Activated CD4-positive, alpha-beta T cell treated with anti-CD3 and anti-CD28 coated beads, Interleukin-2, amount 50 U/mL, for 48 hours (primary cell): ENCODE measurements at regions not wholly inside any gene's neighbourhood (a gene's known extent, or its start where the extent isn't known, plus 50 kb on each side); places are given as distances from the start of the nearest gene placed in this dataset.
"Not testable (repeated sequence)": the region's sequence is repeated elsewhere in the genome, so short reads cannot be mapped to it uniquely, and the experiment has no call there.

Experiments used
- DNase-seq, 2 experiments: peaks; one replicate each; pipeline ENCODE4 v3.0.0-alpha.2; 2020

DNA sequence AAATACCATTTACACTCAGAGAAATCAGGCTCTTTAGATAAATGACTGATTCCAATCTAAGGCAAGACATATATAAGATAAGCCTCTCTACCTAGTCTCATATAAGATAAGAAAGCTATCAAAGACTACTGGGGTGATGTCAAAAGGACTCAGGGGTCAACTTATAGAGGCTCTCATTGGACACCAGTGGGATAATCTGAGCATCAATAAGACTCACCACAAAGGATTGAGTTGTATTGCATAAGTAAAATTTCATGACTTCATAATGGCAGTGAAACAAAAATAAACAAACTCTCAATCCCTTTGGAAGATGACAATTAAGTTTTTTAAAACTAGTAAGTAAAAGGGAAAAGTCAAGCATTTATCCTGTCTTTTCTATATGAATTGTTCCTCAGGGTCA is 317.8 kb downstream of the SHQ1 start:
- DNase-seq, result no peak

DNA sequence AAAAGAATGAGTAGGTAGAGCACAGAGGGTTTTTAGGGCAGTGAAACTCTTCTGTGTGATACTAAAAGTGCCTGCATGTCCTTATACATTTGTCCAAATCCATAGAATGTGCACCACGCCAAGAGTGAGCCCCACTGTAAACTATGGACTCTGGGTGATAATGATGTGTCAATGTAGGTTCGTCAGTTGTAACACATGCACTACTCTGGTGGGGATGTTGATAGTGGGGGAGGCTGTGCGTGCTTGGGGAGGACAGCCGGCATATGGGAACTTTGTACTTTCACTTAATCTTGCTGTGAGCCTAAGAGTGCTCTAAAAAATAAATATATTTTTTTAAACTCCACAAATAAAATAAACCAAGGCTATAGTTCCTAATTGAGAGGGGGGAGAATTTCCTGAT is 319.2 kb downstream of the SHQ1 start:
- no peak for DNase-seq

DNA sequence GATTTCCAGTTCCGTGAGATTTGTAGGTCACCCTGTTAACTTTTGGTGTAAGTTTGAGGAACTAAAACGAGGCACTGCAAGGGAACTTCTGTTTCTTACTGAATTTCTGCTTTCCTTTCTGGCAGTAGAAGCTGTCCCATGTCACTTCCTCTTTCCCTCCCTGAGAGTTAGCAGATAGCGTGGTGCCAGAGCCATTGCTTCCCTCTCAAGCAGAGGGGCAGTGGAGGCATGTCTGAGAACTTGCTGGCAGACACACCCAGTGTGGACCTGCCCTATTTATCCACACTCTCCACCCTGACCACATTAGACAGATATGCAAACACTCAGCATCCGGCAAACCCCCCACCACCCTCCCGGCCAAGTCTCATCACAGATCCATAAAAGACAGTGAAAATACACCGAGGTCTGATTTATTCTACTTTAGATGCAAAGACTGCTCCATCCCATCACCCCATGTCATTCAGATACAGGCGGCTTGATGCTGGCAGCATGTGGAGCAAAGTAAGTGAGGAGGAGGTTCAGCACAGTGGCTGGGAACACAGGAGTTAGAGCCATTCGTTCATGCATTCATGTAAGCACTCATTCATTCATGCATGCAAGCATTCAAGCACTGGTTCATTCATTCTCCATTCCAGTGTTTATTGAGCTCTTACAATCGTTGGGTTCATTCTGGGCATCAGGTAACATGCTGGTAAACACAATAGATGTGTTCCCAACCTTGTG is 324.7 kb downstream of the SHQ1 start:
- DNase-seq, result no peak

DNA sequence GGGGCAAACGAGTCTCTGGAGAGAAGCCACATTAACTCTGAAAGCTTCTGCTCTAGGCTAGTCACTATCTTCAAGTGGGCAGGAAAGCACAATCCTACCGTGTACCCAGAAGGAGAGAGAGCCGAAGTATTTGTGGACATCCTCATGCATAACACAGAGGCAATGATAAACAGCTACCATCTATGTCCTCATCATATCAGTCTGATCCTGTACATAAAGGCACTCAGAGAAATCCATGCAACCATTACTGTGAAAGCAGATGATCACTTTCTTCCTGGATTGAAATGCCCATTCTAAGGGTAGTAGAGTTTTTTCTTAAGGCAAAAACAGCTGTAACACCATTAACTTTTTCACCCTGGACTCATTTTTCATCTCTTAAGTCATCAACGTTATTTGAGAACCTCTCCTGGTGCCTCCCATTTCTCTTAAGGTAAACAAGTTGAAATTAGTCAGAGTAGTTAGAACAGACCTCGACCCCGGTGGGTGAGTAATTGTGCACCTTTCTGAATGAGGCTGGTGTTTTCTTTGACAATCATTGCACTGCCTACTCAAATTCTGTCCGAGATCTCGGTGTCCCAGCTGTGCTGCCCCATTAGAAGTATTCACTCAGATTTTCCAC is 327.4 kb downstream of the SHQ1 start:
- peak; percentile 63 to 77 for DNase-seq

DNA sequence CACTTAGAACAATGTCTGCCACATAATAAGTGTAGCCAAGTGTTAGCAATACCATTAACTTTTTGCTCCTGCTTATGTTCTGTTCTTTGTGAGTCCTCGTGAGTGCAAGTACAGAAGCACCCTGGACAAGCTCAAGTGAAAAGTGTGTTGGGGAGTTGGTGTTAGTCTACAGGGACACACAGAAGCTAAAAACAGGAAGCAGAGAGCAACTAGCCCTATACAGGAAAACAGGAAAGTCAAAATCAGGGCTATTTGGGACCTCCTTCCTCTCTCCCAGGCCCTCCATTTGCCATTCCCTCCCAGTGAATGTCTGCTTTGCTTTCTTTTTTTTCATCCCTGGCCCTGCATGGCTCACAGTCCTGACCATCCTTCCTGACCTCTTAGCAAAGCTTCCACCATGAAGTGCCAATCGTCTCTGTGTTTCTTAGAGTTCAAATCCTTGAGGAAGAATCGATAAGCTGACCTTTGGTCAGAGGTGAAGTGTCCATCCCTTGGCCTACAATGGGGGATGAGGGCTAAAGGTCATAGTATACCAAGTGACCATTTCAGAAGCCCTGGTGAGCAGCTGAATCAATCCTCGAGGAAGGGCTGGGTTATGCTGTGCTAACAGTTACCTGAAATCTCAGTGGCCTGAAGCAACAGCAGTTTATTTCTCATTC is 328.2 kb downstream of the SHQ1 start:
- DNase-seq, result no peak

DNA sequence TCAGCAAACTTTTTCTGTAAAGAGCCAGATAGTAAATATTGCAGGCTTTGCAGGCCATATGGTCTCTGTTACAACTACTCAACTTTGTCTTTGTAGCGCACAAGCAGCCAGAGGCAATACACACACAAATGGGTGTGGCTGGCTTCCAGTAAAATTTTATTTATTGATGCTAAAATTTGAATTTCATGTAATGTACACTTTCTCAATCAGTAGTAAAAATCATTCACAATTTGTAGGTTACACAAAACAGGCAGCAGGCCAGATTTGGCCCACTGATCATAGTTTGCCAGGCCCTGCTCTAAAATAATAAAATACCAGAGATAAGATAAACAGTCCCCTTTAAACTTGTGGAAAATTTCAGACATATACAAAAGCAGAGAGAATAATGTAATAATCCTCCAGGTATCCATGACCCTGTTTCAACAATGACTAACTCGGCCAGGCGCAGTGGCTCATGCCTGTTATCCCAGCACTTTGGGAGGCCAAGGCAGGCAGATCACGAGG is 330.3 kb downstream of the SHQ1 start:
- DNase-seq, result no peak

DNA sequence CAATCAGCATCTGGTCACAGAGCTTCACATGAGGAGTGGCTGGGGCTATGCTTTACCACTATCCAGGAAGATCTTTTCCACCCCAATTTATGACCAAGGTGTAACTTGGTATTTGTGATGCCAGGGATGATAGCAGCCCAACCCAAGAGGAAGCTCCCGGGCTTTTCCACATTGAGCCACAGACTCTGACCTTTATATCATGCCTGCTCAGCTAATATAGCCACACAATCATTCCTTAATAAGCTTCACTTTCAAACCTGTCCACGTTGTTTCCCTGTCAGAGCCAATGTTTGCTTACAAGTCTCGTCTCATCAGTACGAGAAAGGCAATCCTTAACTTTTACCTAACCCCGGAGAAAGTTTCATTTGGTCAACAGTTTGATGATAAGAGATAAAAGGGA is 330.9 kb downstream of the SHQ1 start:
- DNase-seq, result no peak

DNA sequence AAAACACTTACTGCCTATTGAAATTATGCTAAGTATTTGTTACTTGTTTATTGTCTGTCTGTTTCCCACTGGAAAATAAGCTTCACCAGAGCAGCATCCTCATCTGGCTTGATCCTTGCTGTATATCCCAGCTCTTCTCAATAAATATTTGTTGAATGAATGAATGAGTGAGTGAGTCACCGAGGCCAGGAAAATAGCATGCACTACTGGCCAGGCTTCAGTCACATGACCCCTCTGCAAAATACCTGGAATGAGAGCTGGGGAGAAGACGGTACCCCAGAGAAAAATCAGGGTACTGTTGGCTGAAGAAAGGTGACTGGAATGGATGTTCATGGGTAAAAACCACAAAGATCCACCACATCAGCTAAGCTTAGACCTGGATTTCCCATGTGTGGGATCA is 331.9 kb downstream of the SHQ1 start:
- no peak for DNase-seq

DNA sequence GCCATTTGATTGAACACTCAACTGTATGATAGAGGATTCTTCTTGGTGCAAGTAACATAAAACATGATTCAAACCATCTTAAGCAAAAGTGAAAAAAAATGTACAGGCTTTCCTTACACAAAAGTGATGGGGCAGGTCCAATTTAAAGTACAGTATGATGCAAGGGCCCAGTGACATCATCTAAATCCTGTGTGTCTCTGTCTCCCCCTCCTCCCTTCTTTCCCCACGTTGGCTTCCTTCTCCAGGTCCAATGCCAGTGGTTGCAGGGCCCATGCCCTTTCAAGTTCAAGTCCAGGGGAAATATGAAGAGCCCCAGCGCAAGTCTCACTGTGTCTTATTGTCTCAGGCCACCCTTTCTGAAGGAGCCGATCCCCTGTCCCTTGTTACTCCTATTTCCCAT is 332.3 kb downstream of the SHQ1 start:
- no peak for DNase-seq

DNA sequence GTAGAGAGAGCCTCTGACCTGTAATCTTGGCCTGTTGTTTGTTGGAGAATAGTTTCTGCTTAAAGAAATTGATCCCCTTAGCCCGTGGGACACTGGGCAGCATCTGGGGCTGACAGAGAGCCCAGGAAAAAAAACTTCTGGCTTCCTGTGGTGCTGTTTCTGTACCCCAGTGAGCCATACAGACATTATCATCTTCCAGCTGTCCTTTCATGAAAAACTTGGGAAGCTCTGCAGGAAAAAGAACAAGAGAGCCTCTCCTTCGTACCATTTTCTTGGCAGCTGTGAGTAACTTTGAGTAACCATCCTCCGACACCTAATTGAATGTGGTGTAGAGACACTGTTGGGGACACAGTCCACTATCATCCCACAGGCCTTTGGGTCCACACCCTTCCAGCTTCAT is 333.0 kb downstream of the SHQ1 start:
- no peak for DNase-seq

DNA sequence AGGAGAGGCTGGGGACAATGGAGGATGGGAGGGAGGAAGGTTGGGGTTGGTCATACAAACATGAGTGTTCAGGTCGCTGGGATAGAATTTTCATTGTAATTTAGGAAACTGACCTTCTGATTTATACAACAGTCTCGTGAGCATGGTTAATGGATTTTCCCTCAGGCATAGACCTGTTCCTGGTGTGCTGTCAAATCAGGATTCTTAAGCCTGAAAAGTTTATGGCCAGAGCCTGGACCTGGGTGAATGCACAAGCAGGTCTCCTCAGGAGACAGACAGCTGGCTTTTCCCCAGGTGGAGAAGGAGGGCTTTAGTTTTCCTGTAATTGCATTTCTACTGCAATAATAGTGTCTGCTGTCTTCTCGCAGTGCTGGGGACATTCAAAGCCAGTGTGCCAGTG is 338.0 kb downstream of the SHQ1 start:
- DNase-seq, result no peak

DNA sequence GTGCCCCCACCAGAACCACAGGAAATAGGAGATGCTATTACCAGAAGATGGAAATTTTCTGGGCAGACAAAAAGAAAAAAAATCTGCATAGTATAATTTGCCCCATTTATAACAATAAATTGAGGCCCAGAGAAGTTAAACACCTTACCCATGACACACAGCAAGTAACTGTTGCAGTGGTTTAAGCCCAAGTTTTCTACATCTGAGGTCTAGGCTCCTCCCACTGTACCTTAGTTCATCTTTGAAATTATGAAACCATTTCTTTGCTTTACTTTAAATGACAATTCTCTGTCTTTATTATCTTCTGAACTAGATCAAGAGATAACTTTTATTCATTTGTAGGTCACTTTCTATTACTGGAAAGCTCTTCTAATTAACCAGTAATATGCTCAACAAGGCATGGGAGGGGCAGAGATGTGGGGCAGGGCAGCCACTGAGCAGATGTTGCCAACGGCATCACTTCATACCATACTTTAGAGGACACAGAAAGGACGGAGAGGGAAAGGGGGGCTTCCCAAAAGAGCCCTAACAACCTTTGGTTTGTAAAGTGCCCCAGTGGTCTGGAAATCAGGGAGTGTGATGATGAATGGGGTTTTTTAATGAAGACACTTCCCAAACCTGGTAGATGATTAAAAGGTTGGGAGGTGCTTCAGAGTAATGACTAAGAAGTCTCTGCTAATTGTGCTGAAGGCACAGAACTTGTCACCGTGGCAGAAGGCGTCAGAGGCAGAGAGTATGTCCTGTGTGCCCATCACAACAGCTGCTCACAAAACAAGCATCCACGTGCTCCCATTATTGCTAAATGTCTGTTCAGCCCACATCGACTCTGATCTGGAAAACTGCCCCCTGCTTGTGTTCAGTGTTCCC is 342.5 kb downstream of the SHQ1 start:
- no peak for DNase-seq

DNA sequence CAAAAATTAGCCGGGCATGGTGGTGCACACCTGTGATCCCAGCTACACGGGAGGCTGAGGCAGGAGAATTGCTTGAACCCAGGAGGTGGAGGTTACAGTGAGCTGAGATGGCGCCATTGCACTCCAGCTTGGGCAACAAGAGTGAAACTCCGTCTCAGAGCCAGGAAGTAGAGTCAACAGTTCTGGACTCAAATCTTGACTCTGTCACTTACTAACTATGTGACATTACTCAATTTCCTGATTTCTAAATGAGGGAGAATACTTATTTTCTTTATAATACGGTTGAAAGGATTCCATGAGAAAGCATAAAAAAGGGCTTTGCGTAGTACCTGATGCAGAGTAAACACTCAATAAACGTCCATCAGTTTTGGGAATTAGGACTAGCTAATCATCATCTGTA is 350.7 kb downstream of the SHQ1 start:
- not testable (repeated sequence) for DNase-seq

DNA sequence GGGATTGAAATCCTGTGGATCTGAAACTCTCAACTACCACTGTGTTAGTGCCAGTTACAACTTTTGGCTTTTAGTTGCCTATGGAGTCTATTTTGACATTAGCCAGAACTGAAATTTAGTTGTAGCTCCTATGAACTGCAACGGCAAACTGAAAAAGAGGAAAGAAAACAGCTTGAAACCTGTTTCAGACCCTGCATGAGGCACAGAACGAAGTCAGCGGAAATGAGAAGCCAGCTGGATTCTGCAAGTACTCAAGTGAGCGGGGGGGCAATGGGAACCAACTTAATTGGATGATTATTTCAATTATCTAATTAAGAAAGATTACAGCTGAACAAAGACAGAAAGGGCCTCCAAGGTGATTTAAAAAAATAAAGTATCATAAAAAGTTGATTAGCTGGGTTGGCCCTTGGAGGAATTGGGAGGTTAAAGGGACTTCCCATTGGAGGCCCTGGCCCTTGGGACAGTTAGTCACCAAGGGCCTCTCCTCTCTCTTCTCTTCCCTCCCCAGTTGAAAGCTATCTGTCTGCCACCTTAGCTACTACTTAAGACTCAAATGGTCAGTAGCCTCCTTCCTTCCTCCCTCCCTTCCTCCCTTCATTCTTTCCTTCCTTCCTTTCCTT is 352.1 kb downstream of the SHQ1 start:
- DNase-seq, result no peak

DNA sequence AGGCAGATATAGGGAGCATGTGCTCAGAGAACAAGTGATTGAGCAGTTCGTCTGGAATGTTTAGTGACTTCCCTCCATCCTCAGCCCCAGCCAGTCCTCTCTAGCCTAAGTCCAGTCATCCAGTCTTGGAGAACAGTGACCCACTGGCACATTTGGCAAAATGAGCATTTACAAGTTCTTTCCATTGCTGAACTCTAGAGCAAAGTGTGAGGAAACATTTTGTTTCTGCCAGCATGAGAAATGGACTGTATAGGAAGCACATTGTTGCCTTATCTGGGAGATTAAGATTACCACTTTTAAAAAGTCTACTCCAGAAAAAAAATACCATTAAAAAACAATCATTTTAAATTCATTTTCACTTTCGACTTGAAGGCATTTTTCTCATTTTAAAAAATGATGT is 353.6 kb downstream of the SHQ1 start:
- no peak for DNase-seq

DNA sequence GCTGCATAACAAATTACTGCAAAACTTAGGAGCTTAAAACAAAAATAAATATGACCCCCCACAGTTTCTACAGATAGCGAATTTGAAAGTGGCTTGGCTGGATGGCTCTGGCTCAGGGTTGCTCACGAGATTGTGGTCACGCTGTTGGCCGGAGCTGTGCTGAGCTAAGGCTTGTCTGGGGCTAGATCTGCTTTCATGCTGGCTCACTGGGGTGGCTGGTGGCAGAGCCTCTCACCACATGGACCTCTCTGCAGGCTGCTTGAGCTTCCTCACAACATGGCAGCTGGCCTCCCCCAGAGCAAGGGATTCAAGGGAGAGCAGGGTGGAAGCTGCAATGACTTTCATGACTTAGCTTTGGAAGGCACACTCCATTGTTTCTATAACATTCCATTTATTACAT is 354.1 kb downstream of the SHQ1 start:
- no peak for DNase-seq

DNA sequence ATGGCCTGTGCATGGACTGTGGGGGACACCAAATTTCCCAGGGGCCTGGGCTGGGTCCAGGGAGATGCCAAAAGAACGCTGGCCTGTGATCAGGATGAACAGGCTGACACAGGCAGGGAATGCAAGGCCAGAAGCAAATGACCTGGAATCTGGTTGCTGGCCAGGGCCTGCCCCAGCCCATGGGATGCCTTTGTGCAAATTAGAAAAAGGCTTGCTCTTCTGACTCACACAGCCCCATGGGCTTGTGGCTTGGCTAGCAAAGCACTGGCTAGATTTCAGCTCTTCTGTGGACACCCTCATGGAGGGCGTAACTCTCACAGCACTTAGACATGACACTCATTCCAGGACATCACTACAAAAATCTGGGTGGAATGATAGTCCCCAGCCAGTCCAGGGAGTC is 356.0 kb downstream of the SHQ1 start:
- no peak for DNase-seq

DNA sequence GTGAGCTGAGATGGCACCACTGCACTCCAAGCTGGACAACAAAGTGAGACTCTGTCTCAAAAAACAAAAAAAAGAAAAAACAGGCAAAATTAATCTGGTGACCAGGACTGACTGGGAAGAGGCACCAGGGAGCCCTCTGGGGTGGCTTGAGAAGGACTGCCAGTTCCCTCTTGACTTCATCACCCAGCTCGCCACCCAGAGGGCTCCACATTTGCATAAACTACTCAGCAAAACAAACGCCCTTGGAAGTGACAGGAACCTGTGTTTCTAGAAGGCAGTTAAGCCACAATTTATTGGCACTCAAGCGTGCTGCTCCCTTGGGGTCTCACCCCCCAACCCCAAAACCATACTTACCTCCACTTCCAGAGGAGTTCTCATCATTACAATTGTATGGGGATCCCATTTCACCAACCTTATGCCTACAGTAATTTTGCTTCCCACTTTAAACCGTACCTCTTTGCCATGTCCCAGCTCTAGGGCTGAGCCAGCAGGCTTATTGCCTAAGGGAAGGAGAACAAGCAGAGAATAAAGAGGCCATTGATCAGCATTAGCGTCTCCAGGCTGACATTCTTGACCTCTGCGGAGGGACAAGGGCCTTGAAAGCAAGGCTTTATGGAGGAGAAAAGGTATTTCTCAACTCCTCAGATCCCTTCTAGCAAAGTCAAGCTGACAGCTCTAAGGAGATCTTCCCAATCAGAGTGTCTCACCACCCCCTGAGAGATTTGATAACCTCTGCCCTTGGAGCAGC is 357.4 kb downstream of the SHQ1 start:
- no peak for DNase-seq

DNA sequence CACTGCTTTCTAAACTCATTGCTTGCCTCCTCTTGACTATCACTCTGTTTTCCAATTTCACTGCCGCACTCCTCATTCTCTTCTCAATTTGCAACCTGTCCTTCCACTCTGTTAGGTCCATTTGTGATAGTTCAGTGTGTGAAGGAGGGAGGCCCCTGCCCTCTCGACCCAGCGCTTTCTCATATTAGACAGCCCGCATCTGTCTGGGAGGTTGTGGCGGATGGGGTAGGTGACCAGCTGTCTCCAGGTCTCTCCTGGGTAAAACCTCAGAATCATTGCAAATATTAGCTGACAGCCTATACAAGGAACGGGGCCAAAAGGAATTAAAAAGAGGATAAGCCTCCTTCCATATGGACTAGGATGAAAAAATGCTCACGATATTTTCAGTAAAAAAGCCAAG is 358.3 kb downstream of the SHQ1 start:
- DNase-seq, result no peak

DNA sequence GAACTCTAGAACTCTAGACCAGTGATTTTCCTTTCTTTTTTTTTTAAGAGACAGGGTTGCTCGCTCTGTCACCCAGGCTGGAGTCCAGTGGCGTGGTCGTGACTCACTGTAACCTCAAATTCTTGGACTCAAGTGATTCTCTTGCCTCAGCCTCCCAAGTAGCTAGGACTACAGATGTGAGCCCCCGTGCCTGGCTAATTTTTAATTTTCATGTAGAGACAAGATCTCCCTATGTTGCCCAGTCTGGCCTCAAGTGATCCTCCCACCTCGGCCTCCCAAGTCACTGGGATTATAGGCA is 359.6 kb downstream of the SHQ1 start:
- no peak for DNase-seq

DNA sequence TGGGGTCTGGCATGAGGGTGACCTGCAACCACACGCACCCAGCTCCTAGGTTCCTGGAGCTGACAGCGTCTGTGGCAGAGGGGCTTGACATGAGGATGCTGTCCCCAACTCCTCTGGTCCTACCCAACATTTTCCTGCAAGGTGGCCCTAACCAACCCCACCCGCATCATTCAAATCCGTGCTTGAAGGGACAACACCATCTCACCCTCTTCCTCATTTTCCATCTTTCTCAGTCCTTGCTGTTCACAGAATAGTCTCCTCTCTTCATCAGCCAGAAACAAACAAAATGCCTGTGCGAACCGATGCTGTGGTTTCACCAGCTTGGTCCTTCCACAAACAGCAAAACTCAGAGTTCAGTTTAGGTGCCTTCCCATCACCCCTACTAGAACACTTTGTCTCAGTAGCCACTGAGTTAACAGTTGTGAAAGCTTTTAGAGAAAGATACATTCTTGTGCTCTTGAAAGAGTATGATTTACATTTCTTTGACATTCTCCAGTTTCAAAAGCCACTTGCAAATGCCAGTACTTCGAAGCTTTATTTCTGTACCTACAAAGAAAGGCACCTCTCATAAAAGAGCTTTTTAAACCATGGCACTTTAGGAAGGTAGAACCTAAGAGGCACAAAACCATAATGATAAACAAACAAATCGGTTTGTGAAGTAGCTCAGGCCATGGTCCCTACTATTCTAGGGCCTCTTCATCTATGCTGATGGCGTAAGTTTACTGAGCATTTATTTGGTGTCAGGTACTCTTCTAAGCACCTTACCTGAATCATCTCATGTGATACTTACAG is 360.1 kb downstream of the SHQ1 start:
- no peak for DNase-seq
